Erythroblast (primary cell): ENCODE measurements at regions not wholly inside any gene's neighbourhood (a gene's known extent, or its start where the extent isn't known, plus 50 kb on each side); places are given as distances from the start of the nearest gene placed in this dataset.

Experiments used
- GATA1 ChIP-seq: IDR thresholded peaks from 2 replicates; pipeline ENCODE4 v1.6.1; 2011; ENCODE audit warnings: low read depth, mild to moderate bottlenecking, control low read depth, low read length, moderate library complexity
- POLR2A ChIP-seq: IDR thresholded peaks from 2 replicates; pipeline ENCODE4 v1.6.1; 2011; ENCODE audit warnings: mild to moderate bottlenecking, low read length

GRCh38 chr6:154625721-154626120 is 107.5 kb upstream of the SCAF8 start:
- TF ChIP-seq POLR2A = no peak
- no peak for TF ChIP-seq GATA1
